ENCODE measurements at regions not wholly inside any gene's neighbourhood (a gene's known extent, or its start where the extent isn't known, plus 50 kb on each side); places are given as distances from the start of the nearest gene placed in this dataset.

DNA sequence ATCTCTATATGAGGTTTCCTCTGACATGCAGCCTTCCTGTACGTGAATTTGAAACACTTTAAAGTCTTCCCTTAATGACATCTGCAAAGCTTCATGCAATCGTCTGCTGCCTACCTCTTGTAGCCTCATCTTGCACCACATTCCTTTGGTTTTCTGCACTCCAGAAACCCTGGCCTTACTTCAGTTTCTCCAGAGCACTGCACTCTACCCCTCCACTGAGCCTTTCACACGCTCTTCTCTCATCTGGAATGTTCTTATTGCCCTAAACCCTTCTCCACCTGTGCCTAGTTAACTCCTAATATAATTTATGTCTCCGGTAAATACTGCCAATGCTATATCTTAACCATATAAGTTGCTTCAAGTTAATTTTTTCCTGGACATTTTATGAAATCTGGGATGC lies 168.8 kb upstream of the SLC27A6 start:
- FAIRE-seq (no peak), DNase-seq (ENCODE audit: low read depth, low spot score) (no peak)
- H3K9me3 ChIP-seq (replicated peaks; ENCODE audit: control insufficient read depth, insufficient read depth, low read length): no peaks in the 10 kb centered on the region
- no peak overlapping the region for H3K27ac ChIP-seq (ENCODE audit: insufficient read depth, low read depth, low read length)
- CTCF ChIA-PET: no interaction called here
- no peak overlapping the region for H3K4me2 ChIP-seq (ENCODE audit: insufficient read depth, low read length)
- H3K4me3 ChIP-seq (replicated peaks in 1 of 3; ENCODE audit: insufficient read depth in 1 of 3, low read depth in 1 of 3, low read length in 3 of 3): no peak overlapping the region
- intact Hi-C loops (cut with micrococcal nuclease): no loop called here
- no TSS peak for BruUV-seq (replicated peaks)
- H3K9me1 ChIP-seq (replicated peaks; ENCODE audit: control insufficient read depth, extremely low read depth, insufficient read depth, low read length): no peaks in the 10 kb centered on the region
- POLR2A ChIA-PET: no interaction called here
- no peaks in the 10 kb centered on the region for H4K20me1 ChIP-seq (replicated peaks; ENCODE audit: control insufficient read depth, extremely low read depth, insufficient read depth, low read length)
- no peak overlapping the region for H2AFZ ChIP-seq (ENCODE audit: low read depth, low read length)
- H3K4me1 ChIP-seq (ENCODE audit: control insufficient read depth, extremely low read depth, insufficient read depth, low read length): peaks cover 6% of the 10 kb centered on the region
- no peak overlapping the region for H3K9ac ChIP-seq (replicated peaks; ENCODE audit: extremely low read depth, insufficient read depth, low read length)
- H3K27me3 ChIP-seq (ENCODE audit: control insufficient read depth in 2 of 2, insufficient read depth in 2 of 2, low read length in 2 of 2): no peaks in the 10 kb centered on the region
- dilution Hi-C loops (cut with MboI; ENCODE audit: extremely low pct_ligation_motif_present, low sequenced_read_pairs): no loop called here
- TF ChIP-seq MYC (IDR thresholded peaks at IDR 0.05; ENCODE audit: low read depth, low read length) (no peak), JUN (IDR thresholded peaks at IDR 0.05; ENCODE audit: borderline replicate concordance, insufficient read depth, insufficient read length, low read depth) (no peak), GATA2 (IDR thresholded peaks at IDR 0.05; ENCODE audit: insufficient read depth, insufficient read length, low read depth, low read length) (no peak), POLR2AphosphoS5 (IDR thresholded peaks at IDR 0.05; ENCODE audit: insufficient read depth, low read depth, low read length) (no peak), EZH2 (IDR thresholded peaks at IDR 0.05; ENCODE audit: borderline replicate concordance, low read depth, low read length, severe bottlenecking) (no peak), FOS (IDR thresholded peaks at IDR 0.05; ENCODE audit: borderline replicate concordance, insufficient read depth, low read length) (no peak), POLR2A (IDR thresholded peaks at IDR 0.05; ENCODE audit: low read depth, low read length) (no peak)
- TF ChIP-seq, protein P1, sequence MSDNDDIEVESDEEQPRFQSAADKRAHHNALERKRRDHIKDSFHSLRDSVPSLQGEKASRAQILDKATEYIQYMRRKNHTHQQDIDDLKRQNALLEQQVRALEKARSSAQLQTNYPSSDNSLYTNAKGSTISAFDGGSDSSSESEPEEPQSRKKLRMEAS (IDR thresholded peaks at IDR 0.05; ENCODE audit: insufficient read depth, insufficient read length): no peak
- TF ChIP-seq, protein P2, sequence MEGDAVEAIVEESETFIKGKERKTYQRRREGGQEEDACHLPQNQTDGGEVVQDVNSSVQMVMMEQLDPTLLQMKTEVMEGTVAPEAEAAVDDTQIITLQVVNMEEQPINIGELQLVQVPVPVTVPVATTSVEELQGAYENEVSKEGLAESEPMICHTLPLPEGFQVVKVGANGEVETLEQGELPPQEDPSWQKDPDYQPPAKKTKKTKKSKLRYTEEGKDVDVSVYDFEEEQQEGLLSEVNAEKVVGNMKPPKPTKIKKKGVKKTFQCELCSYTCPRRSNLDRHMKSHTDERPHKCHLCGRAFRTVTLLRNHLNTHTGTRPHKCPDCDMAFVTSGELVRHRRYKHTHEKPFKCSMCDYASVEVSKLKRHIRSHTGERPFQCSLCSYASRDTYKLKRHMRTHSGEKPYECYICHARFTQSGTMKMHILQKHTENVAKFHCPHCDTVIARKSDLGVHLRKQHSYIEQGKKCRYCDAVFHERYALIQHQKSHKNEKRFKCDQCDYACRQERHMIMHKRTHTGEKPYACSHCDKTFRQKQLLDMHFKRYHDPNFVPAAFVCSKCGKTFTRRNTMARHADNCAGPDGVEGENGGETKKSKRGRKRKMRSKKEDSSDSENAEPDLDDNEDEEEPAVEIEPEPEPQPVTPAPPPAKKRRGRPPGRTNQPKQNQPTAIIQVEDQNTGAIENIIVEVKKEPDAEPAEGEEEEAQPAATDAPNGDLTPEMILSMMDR (IDR thresholded peaks at IDR 0.05; ENCODE audit: extremely low read depth in 1 of 2, insufficient read depth in 1 of 2, low read depth in 1 of 2, low read length in 2 of 2): no peak
- H3K79me2 ChIP-seq (ENCODE audit: control insufficient read depth, insufficient read depth, low read length): no peaks in the 10 kb centered on the region
- no peaks in the 10 kb centered on the region for H3K36me3 ChIP-seq (ENCODE audit: control insufficient read depth in 2 of 2, extremely low read depth in 1 of 2, insufficient read depth in 2 of 2, low read length in 2 of 2)

All from endothelial cell of umbilical vein (primary cell).